ENCODE measurements at regions not wholly inside any gene's neighbourhood (a gene's known extent, or its start where the extent isn't known, plus 50 kb on each side); places are given as distances from the start of the nearest gene placed in this dataset.

DNA sequence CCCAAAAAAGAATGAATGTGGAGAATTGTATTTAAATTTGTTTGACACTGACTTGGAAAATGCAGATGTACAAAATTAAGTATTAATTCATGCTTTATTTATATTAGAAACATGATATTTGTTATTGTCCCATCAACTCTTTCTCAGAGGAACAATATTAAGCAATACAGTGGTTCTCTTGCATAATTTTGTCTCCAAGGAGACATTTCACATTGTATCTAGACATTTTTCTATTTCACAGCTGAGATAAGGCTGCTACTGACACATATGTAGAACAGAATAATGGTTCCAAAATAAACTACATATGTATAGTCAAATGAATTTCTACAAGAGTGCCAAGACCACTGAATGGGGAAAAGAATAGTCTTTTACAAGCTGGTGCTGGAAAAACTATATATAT lies 427.9 kb upstream of the SPANXN1 start:
- no peak for DNase-seq (ENCODE audit: low spot score)
- Histone ChIP-seq H3K27me3 (ENCODE audit: control insufficient read depth in 1 of 2, insufficient read depth in 2 of 2, low read length in 2 of 2) (no peaks in the 10 kb centered on the region), H3K36me3 (replicated peaks in 1 of 2; ENCODE audit: control insufficient read depth in 1 of 2, insufficient read depth in 2 of 2, low read length in 2 of 2) (no peaks in the 10 kb centered on the region), H3K27ac (ENCODE audit: extremely low read length, insufficient read depth, low read length) (no peak overlapping the region), H3K79me2 (ENCODE audit: insufficient read depth, low read length) (no peaks in the 10 kb centered on the region), H3K4me3 (replicated peaks in 1 of 3; ENCODE audit: insufficient read depth in 1 of 3, low read depth in 2 of 3, low read length in 3 of 3) (no peak overlapping the region), H3K9me3 (ENCODE audit: low read length) (peaks cover 50% of the 10 kb centered on the region), H4K20me1 (ENCODE audit: insufficient read depth, low read length) (no peaks in the 10 kb centered on the region), H2AFZ (ENCODE audit: low read length) (no peak overlapping the region), H3K9ac (ENCODE audit: insufficient read depth, low read depth, low read length) (no peak overlapping the region), H3K4me1 (ENCODE audit: insufficient read depth, low read length) (no peaks in the 10 kb centered on the region), H3K4me2 (ENCODE audit: low read depth, low read length) (no peak overlapping the region)
- no peak for FAIRE-seq
- in situ Hi-C loops (cut with HindIII; ENCODE audit: extremely low pct_ligation_motif_present, low pct_unique_long_range_greater_than_20kb) (no loop called here), intact Hi-C loops (cut with micrococcal nuclease; ENCODE audit: unreplicated experiment) (no loop called here)
- ChIA-PET POLR2A (no interaction called here), CTCF (ENCODE audit: low intra/inter-chr PET ratio, low total read pairs) (no interaction called here)
- no peak for ATAC-seq
- no peak for TF ChIP-seq ZNF263 (CRISPR knock-in tag; IDR thresholded peaks at IDR 0.05)
- TF ChIP-seq CEBPB (IDR thresholded peaks at IDR 0.05; ENCODE audit: borderline replicate concordance, low read depth, low read length), result 0 out of 2 replicates have a peak, but pooled peaks have one; percentile 3
- no peak for TF ChIP-seq ZBTB10 (CRISPR knock-in tag; IDR thresholded peaks at IDR 0.05; ENCODE audit: borderline replicate concordance)
- no TSS peak for BruUV-seq (replicated peaks)

DNA sequence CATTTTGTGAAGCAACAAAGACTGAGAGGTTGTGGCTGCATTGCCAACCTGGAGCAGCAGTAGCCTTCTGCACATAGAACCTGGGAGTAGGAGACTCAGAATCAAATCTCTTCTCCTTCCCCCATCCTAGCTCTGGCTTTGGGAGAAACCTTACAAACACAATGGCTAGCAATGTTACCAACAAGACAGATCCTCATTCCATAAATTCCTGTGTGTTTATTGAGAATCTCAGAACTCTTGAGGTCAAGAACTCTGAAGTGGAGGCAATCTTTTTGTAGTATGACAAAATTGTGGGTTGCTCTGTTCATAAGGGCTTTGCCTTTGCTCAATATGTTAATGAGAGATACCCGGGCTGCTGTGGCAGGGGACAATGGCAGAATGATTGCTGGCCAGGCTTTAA lies 406.7 kb upstream of the SPANXN1 start:
- no peak overlapping the region for H3K27ac ChIP-seq (ENCODE audit: extremely low read length, insufficient read depth, low read length)
- no TSS peak for BruUV-seq (replicated peaks)
- 13% methylated on average over 1 of the region's 1 CpG for WGBS (ENCODE audit: low lambda C conversion rate)
- no peaks in the 10 kb centered on the region for H4K20me1 ChIP-seq (ENCODE audit: insufficient read depth, low read length)
- no peak overlapping the region for H3K4me3 ChIP-seq (replicated peaks in 1 of 3; ENCODE audit: insufficient read depth in 1 of 3, low read depth in 2 of 3, low read length in 3 of 3)
- no peak for DNase-seq (ENCODE audit: low spot score)
- no peak for FAIRE-seq
- no peak overlapping the region for H3K4me2 ChIP-seq (ENCODE audit: low read depth, low read length)
- no peaks in the 10 kb centered on the region for H3K4me1 ChIP-seq (ENCODE audit: insufficient read depth, low read length)
- CTCF ChIA-PET (ENCODE audit: low intra/inter-chr PET ratio, low total read pairs), result no interaction called here
- H3K9ac ChIP-seq (ENCODE audit: insufficient read depth, low read depth, low read length), result no peak overlapping the region
- POLR2A ChIA-PET, result no interaction called here
- H2AFZ ChIP-seq (ENCODE audit: low read length), result no peak overlapping the region
- no peaks in the 10 kb centered on the region for H3K36me3 ChIP-seq (replicated peaks in 1 of 2; ENCODE audit: control insufficient read depth in 1 of 2, insufficient read depth in 2 of 2, low read length in 2 of 2)
- no peaks in the 10 kb centered on the region for H3K27me3 ChIP-seq (ENCODE audit: control insufficient read depth in 1 of 2, insufficient read depth in 2 of 2, low read length in 2 of 2)
- TF ChIP-seq SIN3B (IDR thresholded peaks at IDR 0.05; ENCODE audit: low read length) (no peak), ZFP90 (CRISPR knock-in tag; IDR thresholded peaks at IDR 0.05; ENCODE audit: borderline replicate concordance) (no peak), ZNF607 (CRISPR knock-in tag; IDR thresholded peaks at IDR 0.05; ENCODE audit: borderline replicate concordance) (no peak), SNAI1 (CRISPR knock-in tag; IDR thresholded peaks at IDR 0.05; ENCODE audit: borderline replicate concordance) (no peak), SP1 (IDR thresholded peaks at IDR 0.05) (no peak), SP1 (CRISPR knock-in tag; IDR thresholded peaks at IDR 0.05) (no peak), PHF21A (CRISPR knock-in tag; IDR thresholded peaks at IDR 0.05) (no peak), ZNF792 (CRISPR knock-in tag; IDR thresholded peaks at IDR 0.05) (no peak), ZFY (CRISPR knock-in tag; IDR thresholded peaks at IDR 0.05) (no peak), ZNF382 (CRISPR knock-in tag; IDR thresholded peaks at IDR 0.05; ENCODE audit: borderline replicate concordance) (no peak), LCORL (IDR thresholded peaks at IDR 0.05) (no peak), LCORL (CRISPR knock-in tag; IDR thresholded peaks at IDR 0.05) (no peak), ZNF781 (CRISPR knock-in tag; IDR thresholded peaks at IDR 0.05; ENCODE audit: borderline replicate concordance, not compliant biosample characterization) (no peak)
- TF ChIP-seq, protein P1, sequence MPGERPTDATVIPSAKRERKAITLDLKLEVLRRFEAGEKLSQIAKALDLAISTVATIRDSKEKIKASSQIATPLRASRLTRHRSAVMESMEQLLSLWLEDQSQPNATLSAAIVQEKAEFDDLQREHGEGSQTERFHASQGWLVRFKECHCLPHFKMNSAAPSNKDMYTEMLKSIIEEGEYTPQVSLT (CRISPR knock-in tag; IDR thresholded peaks at IDR 0.05; ENCODE audit: borderline replicate concordance, low read depth), result no peak
- TF ChIP-seq, protein P2, sequence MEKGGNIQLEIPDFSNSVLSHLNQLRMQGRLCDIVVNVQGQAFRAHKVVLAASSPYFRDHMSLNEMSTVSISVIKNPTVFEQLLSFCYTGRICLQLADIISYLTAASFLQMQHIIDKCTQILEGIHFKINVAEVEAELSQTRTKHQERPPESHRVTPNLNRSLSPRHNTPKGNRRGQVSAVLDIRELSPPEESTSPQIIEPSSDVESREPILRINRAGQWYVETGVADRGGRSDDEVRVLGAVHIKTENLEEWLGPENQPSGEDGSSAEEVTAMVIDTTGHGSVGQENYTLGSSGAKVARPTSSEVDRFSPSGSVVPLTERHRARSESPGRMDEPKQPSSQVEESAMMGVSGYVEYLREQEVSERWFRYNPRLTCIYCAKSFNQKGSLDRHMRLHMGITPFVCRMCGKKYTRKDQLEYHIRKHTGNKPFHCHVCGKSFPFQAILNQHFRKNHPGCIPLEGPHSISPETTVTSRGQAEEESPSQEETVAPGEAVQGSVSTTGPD (CRISPR knock-in tag; IDR thresholded peaks at IDR 0.05), result no peak
- ATAC-seq, result no peak
- intact Hi-C loops (cut with micrococcal nuclease; ENCODE audit: unreplicated experiment) (no loop called here), in situ Hi-C loops (cut with HindIII; ENCODE audit: extremely low pct_ligation_motif_present, low pct_unique_long_range_greater_than_20kb) (no loop called here)
- no peaks in the 10 kb centered on the region for H3K79me2 ChIP-seq (ENCODE audit: insufficient read depth, low read length)
- peaks cover 45% of the 10 kb centered on the region for H3K9me3 ChIP-seq (ENCODE audit: low read length)

All from HepG2 (cell line).